Activated CD8-positive, alpha-beta T cell treated with anti-CD3 and anti-CD28 coated beads for 36 hours (primary cell): ENCODE measurements at regions not wholly inside any gene's neighbourhood (a gene's known extent, or its start where the extent isn't known, plus 50 kb on each side); places are given as distances from the start of the nearest gene placed in this dataset.

Experiments used
- ATAC-seq: fragments of 200-7000 bp; cut with Tn5 transposase; one replicate; pipeline ENCODE4 v1.10.0; 2021; ENCODE audit warnings: mild to moderate bottlenecking, moderate library complexity
- CTCF ChIA-PET: fragments of 350-600 bp; sonication (Branson Sonifier 250); formaldehyde crosslinking; loops from one replicate; lab custom pipeline; 2021; ENCODE audit warnings: antibody characterized with exemption; lab: Charles Lee
- POLR2A ChIA-PET: fragments of 350-600 bp; sonication (Branson Sonifier 250); formaldehyde crosslinking; loops from one replicate; lab custom pipeline; 2021; ENCODE audit warnings: antibody characterized with exemption; lab: Charles Lee
- DNase-seq: peaks from one replicate; pipeline ENCODE4 v3.0.0-alpha.2; 2020
- H3K27ac Mint-ChIP-seq: one replicate; pipeline ENCODE4 v1.8.0; 2021; ENCODE audit warnings: mild to moderate bottlenecking, mixed read lengths
- H3K27me3 Mint-ChIP-seq: one replicate; pipeline ENCODE4 v1.8.0; 2021; ENCODE audit warnings: mixed read lengths
- H3K36me3 Mint-ChIP-seq: one replicate; pipeline ENCODE4 v1.8.0; 2021; ENCODE audit warnings: low read depth, mixed read lengths
- H3K4me1 Mint-ChIP-seq: one replicate; pipeline ENCODE4 v1.8.0; 2021; ENCODE audit warnings: low read depth, mixed read lengths
- H3K4me3 Mint-ChIP-seq: one replicate; pipeline ENCODE4 v1.8.0; 2021; ENCODE audit warnings: mild to moderate bottlenecking, moderate library complexity, mixed read lengths
- H3K9me3 Mint-ChIP-seq: one replicate; pipeline ENCODE4 v1.8.0; 2021; ENCODE audit warnings: mixed read lengths
- intact Hi-C: fragments of 100-400 bp; cut with micrococcal nuclease; formaldehyde crosslinking; loops from one replicate; pipeline ENCODE4 v1.10.0; 2022
- TF ChIP-seq, protein P1 (sequence below): fragments of 200-600 bp; IDR thresholded peaks from one replicate; pipeline ENCODE4 v1.8.0; 2022; ENCODE audit warnings: antibody characterized with exemption, mild to moderate bottlenecking

DNA sequence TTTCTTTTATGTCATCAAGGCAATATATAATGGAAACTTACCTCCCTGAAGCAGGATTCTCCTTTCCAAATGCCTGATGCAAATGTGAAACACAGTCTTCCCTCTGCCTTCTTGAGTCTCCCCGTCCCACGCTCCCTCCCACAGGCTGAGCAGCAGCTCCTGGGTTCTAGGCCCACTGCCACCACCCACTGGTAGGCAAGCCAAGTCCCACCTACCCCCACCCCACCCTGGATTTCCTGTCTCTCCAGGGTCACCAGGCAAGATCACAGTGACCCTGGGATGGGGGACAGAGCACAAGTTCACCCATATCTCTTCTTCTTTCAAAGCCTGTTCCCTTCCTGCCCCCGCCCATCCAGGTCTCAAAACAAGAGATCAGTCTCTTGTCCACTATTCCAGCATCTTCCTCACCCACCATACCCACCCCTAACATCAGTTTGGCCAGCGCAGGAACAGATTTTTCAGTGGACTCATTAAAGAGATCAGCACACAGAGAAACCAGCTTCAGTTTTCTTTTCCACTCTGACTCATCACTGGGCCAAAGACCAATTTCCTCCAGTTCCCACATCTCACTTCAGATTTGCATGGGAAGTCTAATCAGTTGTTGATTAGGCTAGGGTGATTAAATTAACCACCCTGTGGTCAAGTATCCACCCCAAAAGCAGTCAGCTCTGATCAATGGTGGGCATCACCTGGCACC, 151.5 kb downstream of the ACTL7B start:
- ChIA-PET POLR2A (no interaction called here), CTCF (no interaction called here)
- Mint-ChIP-seq H3K27ac (no peak overlapping the region), H3K36me3 (no peaks in the 10 kb centered on the region), H3K4me3 (no peak overlapping the region), H3K4me1 (no peaks in the 10 kb centered on the region), H3K27me3 (no peaks in the 10 kb centered on the region), H3K9me3 (no peaks in the 10 kb centered on the region)
- intact Hi-C loops = no loop called here
- DNase-seq (no peak), ATAC-seq (no peak)
- TF ChIP-seq, protein P1, sequence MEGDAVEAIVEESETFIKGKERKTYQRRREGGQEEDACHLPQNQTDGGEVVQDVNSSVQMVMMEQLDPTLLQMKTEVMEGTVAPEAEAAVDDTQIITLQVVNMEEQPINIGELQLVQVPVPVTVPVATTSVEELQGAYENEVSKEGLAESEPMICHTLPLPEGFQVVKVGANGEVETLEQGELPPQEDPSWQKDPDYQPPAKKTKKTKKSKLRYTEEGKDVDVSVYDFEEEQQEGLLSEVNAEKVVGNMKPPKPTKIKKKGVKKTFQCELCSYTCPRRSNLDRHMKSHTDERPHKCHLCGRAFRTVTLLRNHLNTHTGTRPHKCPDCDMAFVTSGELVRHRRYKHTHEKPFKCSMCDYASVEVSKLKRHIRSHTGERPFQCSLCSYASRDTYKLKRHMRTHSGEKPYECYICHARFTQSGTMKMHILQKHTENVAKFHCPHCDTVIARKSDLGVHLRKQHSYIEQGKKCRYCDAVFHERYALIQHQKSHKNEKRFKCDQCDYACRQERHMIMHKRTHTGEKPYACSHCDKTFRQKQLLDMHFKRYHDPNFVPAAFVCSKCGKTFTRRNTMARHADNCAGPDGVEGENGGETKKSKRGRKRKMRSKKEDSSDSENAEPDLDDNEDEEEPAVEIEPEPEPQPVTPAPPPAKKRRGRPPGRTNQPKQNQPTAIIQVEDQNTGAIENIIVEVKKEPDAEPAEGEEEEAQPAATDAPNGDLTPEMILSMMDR = no peak

DNA sequence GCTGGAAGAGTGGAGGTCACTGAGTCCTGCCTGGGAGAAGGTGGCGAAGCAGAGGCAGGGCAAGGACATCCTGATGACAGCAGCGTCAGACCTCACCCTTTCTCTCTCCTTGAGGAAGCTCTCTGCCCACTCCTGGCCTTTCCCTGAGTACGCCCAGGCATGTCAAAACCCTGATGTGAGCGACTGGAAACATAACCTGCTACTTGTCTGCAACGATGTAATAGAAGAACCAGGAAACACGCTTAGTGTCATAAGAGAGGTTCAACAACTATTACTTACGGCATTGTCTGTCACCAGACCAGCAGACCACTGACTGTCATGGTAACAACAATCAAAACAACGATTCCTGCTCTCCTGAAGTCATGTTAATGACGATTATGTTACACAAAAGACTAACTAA, 152.4 kb downstream of the ACTL7B start:
- Mint-ChIP-seq H3K27ac (no peak overlapping the region), H3K9me3 (no peaks in the 10 kb centered on the region), H3K36me3 (no peaks in the 10 kb centered on the region), H3K4me3 (no peak overlapping the region), H3K27me3 (no peaks in the 10 kb centered on the region), H3K4me1 (no peaks in the 10 kb centered on the region)
- ATAC-seq = no peak
- CTCF ChIA-PET = no interaction called here
- no peak for DNase-seq
- TF ChIP-seq, protein P1 = no peak
- intact Hi-C loops = no loop called here
- POLR2A ChIA-PET = no interaction called here

DNA sequence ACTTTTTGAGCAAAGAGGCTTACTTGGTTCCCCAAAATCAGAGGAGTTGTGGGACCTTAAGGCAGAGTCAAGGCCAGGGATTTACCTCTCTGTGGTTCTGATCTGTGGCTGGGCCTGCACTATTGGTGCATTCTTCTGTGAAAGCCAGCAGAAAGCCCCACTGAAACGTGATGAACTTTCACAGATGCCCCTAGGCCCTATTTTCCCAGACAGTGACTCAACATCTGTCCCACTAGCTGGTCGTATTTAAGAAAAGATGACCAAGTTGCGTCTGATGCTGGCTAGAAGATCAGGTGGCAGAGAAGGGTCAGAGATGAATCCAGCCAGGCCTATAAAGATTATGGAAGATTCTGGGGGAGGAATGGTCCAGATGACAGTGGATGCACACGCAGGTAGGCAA, 153.1 kb downstream of the ACTL7B start:
- POLR2A ChIA-PET = no interaction called here
- no peak for DNase-seq
- no peak for ATAC-seq
- no peaks in the 10 kb centered on the region for H3K27me3 Mint-ChIP-seq
- no peak overlapping the region for H3K27ac Mint-ChIP-seq
- TF ChIP-seq, protein P1 = no peak
- H3K4me3 Mint-ChIP-seq = no peak overlapping the region
- CTCF ChIA-PET = no interaction called here
- H3K4me1 Mint-ChIP-seq = no peaks in the 10 kb centered on the region
- intact Hi-C loops = no loop called here
- H3K36me3 Mint-ChIP-seq = no peaks in the 10 kb centered on the region
- H3K9me3 Mint-ChIP-seq = no peaks in the 10 kb centered on the region

DNA sequence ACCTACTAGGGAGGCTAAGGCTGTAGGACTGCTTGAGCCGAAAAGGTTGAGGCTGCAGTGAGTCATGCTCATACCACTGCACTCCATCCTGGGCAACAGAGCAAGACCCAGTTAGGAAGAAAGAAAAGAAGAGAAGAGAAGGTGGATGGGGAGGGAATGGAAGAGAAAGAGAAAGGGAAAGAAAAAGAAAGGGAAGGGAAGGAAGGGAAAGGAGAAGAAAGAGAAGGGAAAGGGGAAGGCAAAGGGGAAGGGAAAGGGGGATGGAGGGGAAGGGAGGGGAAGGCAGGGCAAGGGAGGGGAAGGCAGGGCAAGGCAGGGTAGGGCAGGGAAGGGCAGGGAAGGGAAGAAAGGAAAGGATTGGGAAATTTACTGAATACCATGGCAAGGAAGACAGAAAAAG, 157.0 kb downstream of the ACTL7B start:
- ChIA-PET POLR2A (no interaction called here), CTCF (interaction anchor here (1.1 kb wide), 1 partner anchor 134 kb away, joined by 3 read pairs; no protein-coding TSS in a partner anchor)
- no peak overlapping the region for H3K4me3 Mint-ChIP-seq
- H3K9me3 Mint-ChIP-seq = peaks cover 10% of the 10 kb centered on the region
- no peaks in the 10 kb centered on the region for H3K4me1 Mint-ChIP-seq
- H3K27me3 Mint-ChIP-seq = no peaks in the 10 kb centered on the region
- no peaks in the 10 kb centered on the region for H3K36me3 Mint-ChIP-seq
- intact Hi-C loops = no loop called here
- DNase-seq = no peak
- H3K27ac Mint-ChIP-seq = no peak overlapping the region
- no peak for ATAC-seq
- TF ChIP-seq, protein P1 = no peak

DNA sequence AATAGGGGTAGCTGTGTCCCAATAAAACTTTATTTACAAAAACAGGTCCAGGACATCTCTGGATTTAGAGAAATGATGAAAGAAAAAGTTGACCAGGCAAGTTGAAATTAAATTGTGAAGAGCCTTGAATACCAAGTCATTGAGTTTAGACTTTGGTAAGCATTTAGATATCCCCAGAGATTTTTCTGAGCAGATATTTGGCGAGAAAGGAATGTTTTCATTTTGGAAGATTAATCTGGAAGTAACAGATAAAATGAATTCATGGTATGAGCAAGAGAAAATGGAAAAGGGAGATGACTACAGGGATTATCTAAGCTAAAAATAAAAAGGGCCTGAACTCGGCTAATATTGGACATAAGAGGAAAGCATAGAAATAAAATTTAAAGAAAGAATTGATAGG, 157.6 kb downstream of the ACTL7B start:
- Mint-ChIP-seq H3K4me3 (no peak overlapping the region), H3K27me3 (no peaks in the 10 kb centered on the region), H3K9me3 (peaks cover 10% of the 10 kb centered on the region), H3K27ac (no peak overlapping the region), H3K36me3 (no peaks in the 10 kb centered on the region), H3K4me1 (no peaks in the 10 kb centered on the region)
- TF ChIP-seq, protein P1 = no peak
- POLR2A ChIA-PET = no interaction called here
- CTCF ChIA-PET = interaction anchor here (1.1 kb wide), 1 partner anchor 133 kb away, joined by 3 read pairs; no protein-coding TSS in a partner anchor
- ATAC-seq (no peak), DNase-seq (no peak)
- intact Hi-C loops = no loop called here
